WTC11 (cell line): ENCODE measurements at regions not wholly inside any gene's neighbourhood (a gene's known extent, or its start where the extent isn't known, plus 50 kb on each side); places are given as distances from the start of the nearest gene placed in this dataset.

Source experiments
- CREM ChIP-seq: sonication (generic); formaldehyde crosslinking; IDR thresholded peaks from 2 replicates; pipeline ENCODE4 v1.8.1; 2022; ENCODE audit warnings: mild to moderate bottlenecking, missing genetic modification reagents, moderate library complexity
- CTCF ChIP-seq: fragments of 200-600 bp; IDR thresholded peaks from 2 replicates; pipeline ENCODE4 v1.8.0; 2022; ENCODE audit warnings: antibody characterized with exemption
- E2F4 ChIP-seq: sonication (generic); formaldehyde crosslinking; IDR thresholded peaks from 2 replicates; pipeline ENCODE4 v1.8.1; 2022; ENCODE audit warnings: low read depth, mild to moderate bottlenecking, moderate library complexity, missing genetic modification reagents, borderline replicate concordance
- ESRRA ChIP-seq: sonication (generic); formaldehyde crosslinking; IDR thresholded peaks from 2 replicates; pipeline ENCODE4 v1.8.1; 2022; ENCODE audit warnings: mild to moderate bottlenecking, missing genetic modification reagents, borderline replicate concordance
- HMGXB4 ChIP-seq: sonication (generic); formaldehyde crosslinking; IDR thresholded peaks from 2 replicates; pipeline ENCODE4 v1.8.1; 2023; ENCODE audit warnings: mild to moderate bottlenecking, moderate library complexity, missing genetic modification reagents
- JUN ChIP-seq: sonication (generic); formaldehyde crosslinking; IDR thresholded peaks from 2 replicates; pipeline ENCODE4 v1.8.0; 2023; ENCODE audit warnings: mild to moderate bottlenecking, missing genetic modification reagents
- MXD4 ChIP-seq: fragments of 250-450 bp; sonication (Bioruptor Pico); IDR thresholded peaks from 2 replicates; pipeline ENCODE4 v1.8.0; 2021; ENCODE audit warnings: mild to moderate bottlenecking, moderate library complexity, borderline replicate concordance
- PRDM15 ChIP-seq: sonication (generic); formaldehyde crosslinking; IDR thresholded peaks from 2 replicates; pipeline ENCODE4 v1.8.0; 2022; ENCODE audit warnings: missing genetic modification reagents
- RORB ChIP-seq: fragments of 250-450 bp; sonication (Bioruptor Pico); IDR thresholded peaks from 2 replicates; pipeline ENCODE4 v1.9.0; 2021; ENCODE audit warnings: mild to moderate bottlenecking
- TEAD4 ChIP-seq: sonication (generic); formaldehyde crosslinking; IDR thresholded peaks from 2 replicates; pipeline ENCODE4 v1.8.0; 2022; ENCODE audit warnings: mild to moderate bottlenecking, missing genetic modification reagents
- ZNF232 ChIP-seq: sonication (generic); formaldehyde crosslinking; IDR thresholded peaks from 2 replicates; pipeline ENCODE4 v1.8.0; 2022; ENCODE audit warnings: mild to moderate bottlenecking, missing genetic modification reagents

- TF ChIP-seq ZNF232: no peak
- TF ChIP-seq PRDM15: no peak
- TF ChIP-seq TEAD4 (CRISPR knock-in tag): no peak
- no peak for TF ChIP-seq ESRRA (CRISPR knock-in tag)
- TF ChIP-seq CTCF: no peak
- no peak for TF ChIP-seq MXD4
- TF ChIP-seq RORB: no peak
- no peak for TF ChIP-seq CREM (CRISPR knock-in tag)
- no peak for TF ChIP-seq JUN
- no peak for TF ChIP-seq E2F4 (CRISPR knock-in tag)
- TF ChIP-seq HMGXB4 (CRISPR knock-in tag): no peak
Measured at GRCh38 chr2:122326471-122326870, 571.0 kb downstream of the TSN start.
